ENCODE measurements at regions not wholly inside any gene's neighbourhood (a gene's known extent, or its start where the extent isn't known, plus 50 kb on each side); places are given as distances from the start of the nearest gene placed in this dataset.

GRCh38 chr1:66433611-66434010, 100.3 kb upstream of the SGIP1 start:
- Histone ChIP-seq H3K9me3 (ENCODE audit: insufficient read depth, low read depth) (no peaks in the 10 kb centered on the region; the same call in 1 of the 2 replicates), H3F3A (ENCODE audit: insufficient read depth, low read depth) (no peaks in the 10 kb centered on the region), H3K27ac (no peak overlapping the region), H2AFZ (no peak overlapping the region), H4K20me1 (ENCODE audit: insufficient read depth) (no peaks in the 10 kb centered on the region), H3K4me2 (no peak overlapping the region), H3K79me2 (ENCODE audit: low read depth) (no peaks in the 10 kb centered on the region), H3K9me2 (ENCODE audit: insufficient read depth) (no peaks in the 10 kb centered on the region), H3K4me1 (replicated peaks; ENCODE audit: insufficient read depth) (peaks cover 8% of the 10 kb centered on the region; the same call in 1 of the 2 replicates), H3K4me3 (no peak overlapping the region), H3K27me3 (ENCODE audit: insufficient read depth, low read depth) (no peaks in the 10 kb centered on the region), H3K36me3 (ENCODE audit: low read depth) (no peaks in the 10 kb centered on the region)
- intact Hi-C loops (cut with micrococcal nuclease; ENCODE audit: unreplicated experiment): no loop called here
- DNase-seq: no peak
- no TSS peak for BruUV-seq (replicated peaks)
- ChIA-PET POLR2A (ENCODE audit: unreplicated experiment) (no interaction called here), CTCF (no interaction called here)
- no peak for TF ChIP-seq EZH2 (IDR thresholded peaks at IDR 0.05; ENCODE audit: low read depth)
- TF ChIP-seq CTCF (conservative IDR thresholded peaks at IDR 0.05): no peak

- ChIA-PET POLR2A (ENCODE audit: unreplicated experiment) (no interaction called here), CTCF (no interaction called here)
- H3K9me3 ChIP-seq (ENCODE audit: insufficient read depth, low read depth): no peaks in the 10 kb centered on the region; the same call in 1 of the 2 replicates
- H3K9me2 ChIP-seq (ENCODE audit: insufficient read depth): no peaks in the 10 kb centered on the region
- H3K36me3 ChIP-seq (ENCODE audit: low read depth): no peaks in the 10 kb centered on the region
- no peak overlapping the region for H2AFZ ChIP-seq
- H4K20me1 ChIP-seq (ENCODE audit: insufficient read depth): no peaks in the 10 kb centered on the region
- no peaks in the 10 kb centered on the region for H3F3A ChIP-seq (ENCODE audit: insufficient read depth, low read depth)
- no peaks in the 10 kb centered on the region for H3K27me3 ChIP-seq (ENCODE audit: insufficient read depth, low read depth)
- H3K4me1 ChIP-seq (replicated peaks; ENCODE audit: insufficient read depth): peaks cover 8% of the 10 kb centered on the region; the same call in 1 of the 2 replicates
- H3K79me2 ChIP-seq (ENCODE audit: low read depth): no peaks in the 10 kb centered on the region
- no TSS peak for BruUV-seq (replicated peaks)
- no peak overlapping the region for H3K27ac ChIP-seq
- TF ChIP-seq CTCF (conservative IDR thresholded peaks at IDR 0.05) (no peak), EZH2 (IDR thresholded peaks at IDR 0.05; ENCODE audit: low read depth) (no peak)
- intact Hi-C loops (cut with micrococcal nuclease; ENCODE audit: unreplicated experiment): no loop called here
- H3K4me2 ChIP-seq: no peak overlapping the region
- no peak for DNase-seq
- H3K4me3 ChIP-seq: no peak overlapping the region
Observed at GRCh38 chr1:66434096-66434495, 99.9 kb upstream of the SGIP1 start.

GRCh38 chr1:66435541-66435940, 98.4 kb upstream of the SGIP1 start:
- POLR2A ChIA-PET (ENCODE audit: unreplicated experiment): no interaction called here
- CTCF ChIA-PET: interaction anchor here (0.7 to 0.8 kb wide), 3 partner anchors 11 to 175 kb away, joined by 3 to 6 read pairs (median 5); no protein-coding TSS in a partner anchor
- H2AFZ ChIP-seq: no peak overlapping the region
- H3K27ac ChIP-seq: no peak overlapping the region
- H3K27me3 ChIP-seq (ENCODE audit: insufficient read depth, low read depth): no peaks in the 10 kb centered on the region
- no peaks in the 10 kb centered on the region for H4K20me1 ChIP-seq (ENCODE audit: insufficient read depth)
- no TSS peak for BruUV-seq (replicated peaks)
- H3K4me2 ChIP-seq: no peak overlapping the region
- no peaks in the 10 kb centered on the region for H3K79me2 ChIP-seq (ENCODE audit: low read depth)
- no peaks in the 10 kb centered on the region for H3K36me3 ChIP-seq (ENCODE audit: low read depth)
- H3K4me3 ChIP-seq: no peak overlapping the region
- no peak for DNase-seq
- H3K9me2 ChIP-seq (ENCODE audit: insufficient read depth): no peaks in the 10 kb centered on the region
- intact Hi-C loops (cut with micrococcal nuclease; ENCODE audit: unreplicated experiment): loop anchor here (5.0 kb wide), 1 partner anchor 103 kb away; no protein-coding TSS in a partner anchor
- no peaks in the 10 kb centered on the region; the same call in 1 of the 2 replicates for H3K9me3 ChIP-seq (ENCODE audit: insufficient read depth, low read depth)
- H3K4me1 ChIP-seq (replicated peaks; ENCODE audit: insufficient read depth): peaks cover 8% of the 10 kb centered on the region; the same call in 1 of the 2 replicates
- no peaks in the 10 kb centered on the region; the same call in 1 of the 2 replicates for H3F3A ChIP-seq (ENCODE audit: insufficient read depth, low read depth)
- TF ChIP-seq EZH2 (IDR thresholded peaks at IDR 0.05; ENCODE audit: low read depth): no peak

Measured in PC-9 (cell line).